SK-N-SH (cell line): ENCODE measurements at regions not wholly inside any gene's neighbourhood (a gene's known extent, or its start where the extent isn't known, plus 50 kb on each side); places are given as distances from the start of the nearest gene placed in this dataset.

Source experiments
- CTCF ChIA-PET: fragments of 300-600, 350-600 bp; formaldehyde crosslinking; extraction: SDS; loops from one replicate; lab custom pipeline; 2021; lab: Yijun Ruan, JAX
- POLR2A ChIA-PET: fragments of 350-600 bp; sonication (Branson Sonifier 250); formaldehyde crosslinking; extraction: SDS; loops from one replicate; lab custom pipeline; 2020; ENCODE audit warnings: antibody characterized with exemption, inconsistent platforms; lab: Yijun Ruan, JAX
- DNase-seq: peaks from one replicate; pipeline ENCODE4 v3.0.0; 2012
- H2AFZ ChIP-seq: fragments of 200-600 bp; sonication (generic); 2 replicates; pipeline ENCODE4 v1.8.1; 2016; ENCODE audit warnings: antibody characterized with exemption, mild to moderate bottlenecking, low read depth
- H3F3A ChIP-seq: fragments of 200-600 bp; sonication (generic); replicated peaks from 2 replicates; pipeline ENCODE3; 2016; ENCODE audit warnings: antibody characterized with exemption, mild to moderate bottlenecking; ENCODE audit not compliant: insufficient read depth
- H3K27ac ChIP-seq, 2 experiments: fragments of 200-500 bp in 1 of 2; fragments of 200-600 bp in 1 of 2; sonication (Bioruptor generic) in 1 of 2; sonication (generic), shearing (Covaris generic) in 1 of 2; 2 replicates each; pipeline versions ENCODE4 v1.5.1 to v1.6.1; 2014 to 2016; ENCODE audit warnings: low read depth in 2 of 2, inconsistent platforms in 1 of 2, low read length in 1 of 2, mild to moderate bottlenecking in 1 of 2, mixed read lengths in 1 of 2
- H3K27me3 ChIP-seq: fragments of 200-600 bp; sonication (generic), shearing (Covaris generic); 2 replicates; pipeline ENCODE4 v1.6.1; 2016; ENCODE audit warnings: mixed run types; ENCODE audit not compliant: insufficient read depth
- H3K36me3 ChIP-seq, 2 experiments: fragments of 200-500 bp in 1 of 2; fragments of 200-600 bp in 1 of 2; sonication (Bioruptor generic) in 1 of 2; sonication (generic) in 1 of 2; replicated peaks in 1 of 2; 2 replicates each; pipeline versions ENCODE3 to v1.5.1; 2014 to 2016; ENCODE audit warnings: low read length in 1 of 2, mild to moderate bottlenecking in 1 of 2; ENCODE audit not compliant: insufficient read depth in 2 of 2, control insufficient read depth in 1 of 2
- H3K4me1 ChIP-seq, 2 experiments: fragments of 200-500 bp in 1 of 2; fragments of 200-600 bp in 1 of 2; sonication (Bioruptor generic) in 1 of 2; sonication (generic), shearing (Covaris generic) in 1 of 2; 2 replicates each; pipeline versions ENCODE4 v1.5.1 to v1.6.1; 2014 to 2016; ENCODE audit warnings: low read depth in 1 of 2, low read length in 1 of 2, mixed run types in 1 of 2; ENCODE audit not compliant: insufficient read depth in 2 of 2, control insufficient read depth in 1 of 2
- H3K4me2 ChIP-seq: fragments of 200-600 bp; sonication (generic), shearing (Covaris generic); 2 replicates; pipeline ENCODE4 v1.6.1; 2017; ENCODE audit warnings: mixed run types
- H3K4me3 ChIP-seq, 2 experiments: fragments of 200-500 bp in 1 of 2; fragments of 200-600 bp in 1 of 2; sonication (Bioruptor generic) in 1 of 2; sonication (generic), shearing (Covaris generic) in 1 of 2; 2 replicates each; pipeline versions ENCODE4 v1.5.1 to v1.8.1; 2014 to 2016; ENCODE audit warnings: low read depth in 2 of 2, inconsistent platforms in 1 of 2, low read length in 1 of 2, mild to moderate bottlenecking in 1 of 2, mixed read lengths in 1 of 2, moderate library complexity in 1 of 2
- H3K79me2 ChIP-seq: fragments of 200-600 bp; sonication (generic); 2 replicates; pipeline ENCODE4 v1.8.1; 2017; ENCODE audit warnings: mild to moderate bottlenecking; ENCODE audit not compliant: insufficient read depth
- H3K9ac ChIP-seq: fragments of 200-600 bp; sonication (generic); 2 replicates; pipeline ENCODE4 v1.6.1; 2017; ENCODE audit warnings: mixed run types
- H3K9me2 ChIP-seq: fragments of 200-600 bp; sonication (generic); 2 replicates; pipeline ENCODE4 v1.6.1; 2017; ENCODE audit warnings: mixed run types
- H3K9me3 ChIP-seq: fragments of 200-600 bp; sonication (generic); 2 replicates; pipeline ENCODE4 v1.6.1; 2017; ENCODE audit warnings: mixed run types, mild to moderate bottlenecking, moderate library complexity
- H4K20me1 ChIP-seq: fragments of 200-600 bp; sonication (generic); 2 replicates; pipeline ENCODE4 v1.6.1; 2017; ENCODE audit warnings: mild to moderate bottlenecking, mixed run types; ENCODE audit not compliant: insufficient read depth
- CHD2 ChIP-seq: fragments of 150-350 bp; IDR thresholded peaks from 2 replicates; pipeline ENCODE4 v1.6.1; 2018; ENCODE audit warnings: low read length; ENCODE audit not compliant: partially characterized antibody
- ELF1 ChIP-seq: IDR thresholded peaks from 2 replicates; pipeline ENCODE4 v1.4.0; 2012
- FOSL2 ChIP-seq: IDR thresholded peaks from 2 replicates; pipeline ENCODE4 v1.4.0; 2012; ENCODE audit warnings: low read depth, mild to moderate bottlenecking, moderate library complexity, borderline replicate concordance
- GABPA ChIP-seq: IDR thresholded peaks from 2 replicates; pipeline ENCODE4 v1.4.0; 2012; ENCODE audit warnings: low read depth, mild to moderate bottlenecking
- GATA2 ChIP-seq: sonication (generic); formaldehyde crosslinking; IDR thresholded peaks from 2 replicates; pipeline ENCODE4 v1.5.0; 2020; ENCODE audit warnings: mild to moderate bottlenecking, missing genetic modification reagents
- JUND ChIP-seq: IDR thresholded peaks from 2 replicates; pipeline ENCODE4 v1.4.0; 2012
- MEF2A ChIP-seq: IDR thresholded peaks from 2 replicates; pipeline ENCODE4 v1.4.0; 2012; ENCODE audit warnings: low read depth, borderline replicate concordance
- MXI1 ChIP-seq: IDR thresholded peaks from 2 replicates; pipeline ENCODE4 v1.6.1; 2012; ENCODE audit warnings: mild to moderate bottlenecking, low read depth, low read length, improper control_type of control experiment
- POLR2AphosphoS5 ChIP-seq: IDR thresholded peaks from 2 replicates; pipeline ENCODE4 v1.6.1; 2012; ENCODE audit warnings: low read depth, low read length
- RCOR1 ChIP-seq: fragments of 150-350 bp; IDR thresholded peaks from 2 replicates; pipeline ENCODE4 v1.6.1; 2017; ENCODE audit warnings: antibody characterized with exemption, low read length
- SIN3A ChIP-seq: IDR thresholded peaks from 2 replicates; pipeline ENCODE4 v1.6.1; 2012; ENCODE audit warnings: low read depth, mild to moderate bottlenecking, low read length, moderate library complexity, borderline replicate concordance
- SMC3 ChIP-seq: IDR thresholded peaks from 2 replicates; pipeline ENCODE4 v1.6.1; 2012; ENCODE audit warnings: low read depth, low read length, improper control_type of control experiment
- TCF12 ChIP-seq: IDR thresholded peaks from 2 replicates; pipeline ENCODE4 v1.4.0; 2012
- TEAD4 ChIP-seq: IDR thresholded peaks from 2 replicates; pipeline ENCODE4 v1.4.0; 2012; ENCODE audit warnings: mild to moderate bottlenecking, borderline replicate concordance; ENCODE audit not compliant: insufficient read depth
- WGBS: methylation state at CpG from one replicate; pipeline ENCODE4 v1.1.6; 2017; ENCODE audit warnings: low lambda C conversion rate; 5-methylcytosine and 5-hydroxymethylcytosine counted together
- TF ChIP-seq, protein P1 (sequence below): IDR thresholded peaks from 2 replicates; pipeline ENCODE4; 2012
- TF ChIP-seq, protein P2 (sequence below): fragments of 200-600 bp; sonication (generic); IDR thresholded peaks from 2 replicates; pipeline ENCODE4 v1.6.1; 2017; ENCODE audit warnings: antibody characterized with exemption, mild to moderate bottlenecking, moderate library complexity
- TF ChIP-seq, protein P3 (sequence below): fragments of 150-350 bp; IDR thresholded peaks from 2 replicates; pipeline ENCODE4 v1.6.1; 2016; ENCODE audit warnings: mild to moderate bottlenecking, low read depth, low read length
- TF ChIP-seq, protein P4 (sequence below): IDR thresholded peaks from 2 replicates; pipeline ENCODE4 v1.4.0; 2012; ENCODE audit warnings: low read depth

DNA sequence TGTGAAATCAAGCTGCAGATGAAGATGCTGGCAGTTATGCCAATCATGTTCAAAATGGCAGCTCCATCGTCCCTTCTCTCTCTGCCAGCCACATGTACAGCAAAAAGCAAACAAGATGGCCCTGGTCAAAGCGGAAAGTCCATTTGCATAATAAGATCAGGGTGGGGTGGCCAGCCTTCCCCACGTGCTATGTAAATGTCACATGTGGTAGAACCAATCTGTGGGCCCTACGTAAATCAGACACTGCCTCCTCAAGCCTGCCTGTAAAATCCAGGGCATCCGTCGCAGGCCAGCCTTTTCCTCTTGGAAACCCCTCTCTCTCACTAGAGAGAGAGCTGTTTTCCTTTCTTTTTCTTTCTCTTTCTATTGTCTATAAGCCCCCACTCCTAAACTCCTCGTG lies 243.5 kb upstream of the KBTBD8 start:
- H3F3A ChIP-seq, result no peaks in the 10 kb centered on the region
- no peak overlapping the region for H2AFZ ChIP-seq
- H3K79me2 ChIP-seq, result no peaks in the 10 kb centered on the region
- TF ChIP-seq TCF12, result no peak
- no peak for TF ChIP-seq CHD2
- TF ChIP-seq JUND, result no peak
- no peak for TF ChIP-seq RCOR1
- TF ChIP-seq, protein P1, sequence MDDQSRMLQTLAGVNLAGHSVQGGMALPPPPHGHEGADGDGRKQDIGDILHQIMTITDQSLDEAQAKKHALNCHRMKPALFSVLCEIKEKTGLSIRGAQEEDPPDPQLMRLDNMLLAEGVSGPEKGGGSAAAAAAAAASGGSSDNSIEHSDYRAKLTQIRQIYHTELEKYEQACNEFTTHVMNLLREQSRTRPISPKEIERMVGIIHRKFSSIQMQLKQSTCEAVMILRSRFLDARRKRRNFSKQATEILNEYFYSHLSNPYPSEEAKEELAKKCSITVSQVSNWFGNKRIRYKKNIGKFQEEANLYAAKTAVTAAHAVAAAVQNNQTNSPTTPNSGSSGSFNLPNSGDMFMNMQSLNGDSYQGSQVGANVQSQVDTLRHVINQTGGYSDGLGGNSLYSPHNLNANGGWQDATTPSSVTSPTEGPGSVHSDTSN, result no peak
- no peak for TF ChIP-seq GATA2 (CRISPR knock-in tag)
- TF ChIP-seq MXI1, result no peak
- no peak for TF ChIP-seq POLR2AphosphoS5
- TF ChIP-seq, protein P2, sequence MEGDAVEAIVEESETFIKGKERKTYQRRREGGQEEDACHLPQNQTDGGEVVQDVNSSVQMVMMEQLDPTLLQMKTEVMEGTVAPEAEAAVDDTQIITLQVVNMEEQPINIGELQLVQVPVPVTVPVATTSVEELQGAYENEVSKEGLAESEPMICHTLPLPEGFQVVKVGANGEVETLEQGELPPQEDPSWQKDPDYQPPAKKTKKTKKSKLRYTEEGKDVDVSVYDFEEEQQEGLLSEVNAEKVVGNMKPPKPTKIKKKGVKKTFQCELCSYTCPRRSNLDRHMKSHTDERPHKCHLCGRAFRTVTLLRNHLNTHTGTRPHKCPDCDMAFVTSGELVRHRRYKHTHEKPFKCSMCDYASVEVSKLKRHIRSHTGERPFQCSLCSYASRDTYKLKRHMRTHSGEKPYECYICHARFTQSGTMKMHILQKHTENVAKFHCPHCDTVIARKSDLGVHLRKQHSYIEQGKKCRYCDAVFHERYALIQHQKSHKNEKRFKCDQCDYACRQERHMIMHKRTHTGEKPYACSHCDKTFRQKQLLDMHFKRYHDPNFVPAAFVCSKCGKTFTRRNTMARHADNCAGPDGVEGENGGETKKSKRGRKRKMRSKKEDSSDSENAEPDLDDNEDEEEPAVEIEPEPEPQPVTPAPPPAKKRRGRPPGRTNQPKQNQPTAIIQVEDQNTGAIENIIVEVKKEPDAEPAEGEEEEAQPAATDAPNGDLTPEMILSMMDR, result no peak
- no peak for TF ChIP-seq GABPA
- no peak for TF ChIP-seq TEAD4
- TF ChIP-seq SIN3A, result no peak
- TF ChIP-seq ELF1, result no peak
- no peak for TF ChIP-seq SMC3
- no peak for TF ChIP-seq MEF2A
- no peak for TF ChIP-seq FOSL2
- TF ChIP-seq, protein P3, sequence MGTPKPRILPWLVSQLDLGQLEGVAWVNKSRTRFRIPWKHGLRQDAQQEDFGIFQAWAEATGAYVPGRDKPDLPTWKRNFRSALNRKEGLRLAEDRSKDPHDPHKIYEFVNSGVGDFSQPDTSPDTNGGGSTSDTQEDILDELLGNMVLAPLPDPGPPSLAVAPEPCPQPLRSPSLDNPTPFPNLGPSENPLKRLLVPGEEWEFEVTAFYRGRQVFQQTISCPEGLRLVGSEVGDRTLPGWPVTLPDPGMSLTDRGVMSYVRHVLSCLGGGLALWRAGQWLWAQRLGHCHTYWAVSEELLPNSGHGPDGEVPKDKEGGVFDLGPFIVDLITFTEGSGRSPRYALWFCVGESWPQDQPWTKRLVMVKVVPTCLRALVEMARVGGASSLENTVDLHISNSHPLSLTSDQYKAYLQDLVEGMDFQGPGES, result no peak
- TF ChIP-seq, protein P4, sequence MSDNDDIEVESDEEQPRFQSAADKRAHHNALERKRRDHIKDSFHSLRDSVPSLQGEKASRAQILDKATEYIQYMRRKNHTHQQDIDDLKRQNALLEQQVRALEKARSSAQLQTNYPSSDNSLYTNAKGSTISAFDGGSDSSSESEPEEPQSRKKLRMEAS, result no peak
- TF ChIP-seq, all 33 proteins: peak for 0
- no peaks in the 10 kb centered on the region for H3K27me3 ChIP-seq
- H3K4me3 ChIP-seq, result no peak overlapping the region
- WGBS, result 48% methylated on average over 7 of the region's 7 CpGs
- no peak for DNase-seq
- no peaks in the 10 kb centered on the region for H3K9me3 ChIP-seq
- ChIA-PET CTCF (interaction anchor here (1.6 kb wide), 1 partner anchor 8 kb away, joined by 4 read pairs; no protein-coding TSS in a partner anchor), POLR2A (no interaction called here)
- no peaks in the 10 kb centered on the region for H3K36me3 ChIP-seq
- no peaks in the 10 kb centered on the region for H3K9me2 ChIP-seq
- H3K9ac ChIP-seq, result no peak overlapping the region
- H3K4me2 ChIP-seq, result no peak overlapping the region
- no peaks in the 10 kb centered on the region for H4K20me1 ChIP-seq
- H3K4me1 ChIP-seq, result no peaks in the 10 kb centered on the region
- no peak overlapping the region for H3K27ac ChIP-seq
